Fibroblast of skin of scalp (primary cell): ENCODE measurements at regions not wholly inside any gene's neighbourhood (a gene's known extent, or its start where the extent isn't known, plus 50 kb on each side); places are given as distances from the start of the nearest gene placed in this dataset.

Source experiments
- DNase-seq: peaks from one replicate; pipeline ENCODE4 v3.0.0-alpha.2; 2013

DNA sequence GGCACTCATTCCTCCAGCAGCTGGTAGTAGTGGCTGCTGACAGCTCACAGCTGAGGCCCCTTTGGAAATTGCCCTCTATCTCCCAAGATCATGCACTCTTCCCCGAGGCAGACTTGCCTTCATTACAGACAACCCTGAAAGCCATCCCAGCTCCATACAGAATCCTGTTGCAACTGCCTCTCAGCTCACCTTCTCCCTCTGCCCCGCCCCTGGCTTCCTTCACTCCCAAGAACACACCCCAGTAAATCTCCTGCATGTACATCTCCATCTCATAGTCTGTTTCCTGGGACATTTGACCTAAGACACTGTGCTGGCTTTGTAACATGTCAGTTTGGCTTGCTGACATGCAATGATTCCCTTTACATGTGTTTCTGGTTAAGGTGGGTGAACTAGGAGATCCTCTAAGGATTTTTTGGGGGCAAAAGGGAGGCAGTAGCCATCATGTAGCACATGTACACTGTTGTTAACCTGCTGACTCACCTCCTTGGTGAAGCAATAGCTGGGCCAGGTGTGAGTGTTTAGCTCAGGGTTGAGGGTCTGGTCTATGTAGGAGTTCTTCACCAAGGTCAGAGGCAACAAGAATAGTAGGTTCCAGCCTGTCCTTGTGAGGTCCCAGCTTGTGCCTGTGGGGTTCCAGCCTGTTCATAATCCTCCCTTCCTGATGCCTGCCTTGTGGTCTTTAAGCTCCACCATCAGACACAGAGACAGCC is 179.6 kb downstream of the CSNK2A3 start:
- no peak for DNase-seq

DNA sequence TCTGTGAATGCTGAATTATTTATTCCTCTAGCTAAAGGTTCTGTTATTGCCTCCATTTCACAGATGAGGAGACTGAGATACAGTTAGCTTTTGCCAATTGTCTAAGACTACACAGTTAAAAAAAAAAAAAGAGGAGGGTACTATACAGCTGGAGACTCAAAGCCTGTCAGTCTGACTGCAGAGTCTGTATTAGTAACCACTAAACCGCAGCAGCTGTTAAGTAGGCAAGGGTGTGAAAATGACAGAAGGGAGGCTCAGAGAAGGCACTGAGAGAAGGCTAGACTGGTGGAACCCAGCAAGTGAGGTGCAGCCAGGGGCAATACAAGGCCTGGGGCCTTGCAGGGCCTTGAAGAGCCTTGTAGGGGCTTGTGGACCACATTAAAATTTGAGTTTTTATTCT is 181.2 kb downstream of the CSNK2A3 start:
- DNase-seq, result peak; percentile 85

DNA sequence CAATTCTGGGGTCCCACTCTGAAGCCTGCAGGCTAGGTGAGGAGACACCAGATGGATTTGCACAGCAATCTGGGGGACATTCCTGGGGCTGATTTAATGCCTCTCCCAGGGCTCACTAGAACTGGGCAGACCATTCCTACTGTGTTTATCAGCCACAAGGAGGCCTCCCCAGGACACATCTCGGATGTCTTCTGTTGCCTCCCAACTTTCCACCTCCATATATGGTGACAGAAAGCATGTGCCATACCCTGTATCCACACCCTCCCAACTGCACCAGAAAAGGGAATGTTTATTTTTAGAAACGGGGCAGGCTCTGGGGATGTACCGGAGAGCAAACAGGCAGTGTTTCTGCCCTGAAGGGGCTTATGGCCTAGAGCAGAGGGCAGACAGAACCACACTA is 181.8 kb downstream of the CSNK2A3 start:
- peak; percentile 99 for DNase-seq

DNA sequence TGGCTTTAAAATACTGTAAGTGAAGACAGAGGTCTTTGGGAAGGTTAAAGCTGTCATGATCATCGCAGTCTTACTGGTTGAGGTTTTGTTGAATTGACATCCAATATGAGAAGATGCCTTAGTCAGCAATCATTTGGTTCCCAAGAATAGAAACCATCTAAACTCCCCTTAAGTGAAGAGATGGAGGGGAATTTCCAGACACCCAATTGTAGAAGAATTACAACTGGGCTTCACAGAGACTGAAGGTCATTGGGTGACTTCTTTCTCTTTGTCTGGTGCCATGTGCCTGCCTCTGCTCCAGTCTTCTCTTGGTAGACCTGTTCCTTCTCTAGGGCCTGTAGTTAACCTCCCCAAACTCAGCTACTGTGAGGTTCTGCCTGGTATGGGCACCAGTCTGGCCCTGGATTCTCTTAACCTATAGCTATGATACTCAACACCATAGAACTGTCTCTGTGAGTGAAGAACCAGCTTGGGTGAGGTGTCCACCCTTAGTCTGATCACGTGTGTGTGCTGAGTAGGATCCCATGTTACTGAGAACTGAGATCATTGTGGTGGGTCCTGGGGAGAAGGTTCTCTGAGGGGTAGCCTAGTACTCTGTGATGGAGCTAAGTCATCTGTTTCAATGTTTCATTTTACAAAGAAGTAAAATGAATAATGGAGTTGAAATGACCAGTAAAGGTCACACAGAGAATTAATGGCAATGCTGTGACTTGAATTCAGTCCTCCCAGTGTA is 182.5 kb downstream of the CSNK2A3 start:
- no peak for DNase-seq

DNA sequence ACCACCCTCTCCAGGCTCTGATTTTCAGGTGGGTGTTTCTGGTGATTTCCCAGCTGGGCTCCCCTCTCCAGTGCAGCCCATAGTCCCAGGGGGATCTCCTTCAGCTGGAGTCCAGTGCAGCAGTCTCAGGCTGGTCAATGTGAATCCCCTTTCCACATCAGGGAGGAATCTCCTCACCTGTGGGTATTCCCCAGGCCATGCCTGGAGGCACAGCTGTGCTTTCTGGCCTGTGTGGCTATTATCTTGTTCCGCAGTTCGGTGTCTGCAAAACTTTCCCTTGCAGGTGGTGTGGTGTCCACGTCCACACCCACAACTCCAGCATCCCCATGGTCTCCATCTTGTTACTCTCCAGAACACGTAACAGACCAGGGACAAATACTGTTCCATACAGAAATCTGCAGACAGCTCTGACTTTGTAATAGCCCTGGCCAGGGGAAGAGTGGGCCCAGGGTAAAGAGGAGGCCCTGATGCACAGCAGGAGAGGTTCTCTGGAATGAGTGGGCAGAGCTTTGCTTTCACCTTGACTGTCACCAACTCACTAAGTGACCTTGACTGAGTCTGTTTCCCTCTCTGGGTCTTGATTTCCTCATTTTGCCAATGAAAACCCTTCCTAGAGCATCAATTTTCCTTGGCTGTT is 183.2 kb downstream of the CSNK2A3 start:
- no peak for DNase-seq

DNA sequence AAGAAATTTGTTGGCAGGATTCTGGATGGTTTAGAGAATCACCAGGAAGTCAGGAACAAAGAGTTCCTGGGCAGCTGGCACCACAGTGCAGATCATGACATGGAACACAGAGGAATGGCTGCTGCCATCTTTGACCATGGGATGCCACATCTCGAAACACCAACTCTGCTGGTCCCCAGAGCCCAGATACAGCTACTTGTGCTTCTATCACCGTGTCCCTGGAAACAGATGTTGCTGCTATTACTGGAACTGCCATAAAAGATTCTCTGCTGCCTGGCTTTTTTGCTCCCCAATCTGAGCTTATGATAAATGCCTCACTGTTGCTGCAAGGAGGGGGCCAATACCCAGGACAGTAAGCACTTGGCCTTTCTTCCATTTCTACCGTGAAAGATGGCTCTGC is 185.2 kb downstream of the CSNK2A3 start:
- no peak for DNase-seq

DNA sequence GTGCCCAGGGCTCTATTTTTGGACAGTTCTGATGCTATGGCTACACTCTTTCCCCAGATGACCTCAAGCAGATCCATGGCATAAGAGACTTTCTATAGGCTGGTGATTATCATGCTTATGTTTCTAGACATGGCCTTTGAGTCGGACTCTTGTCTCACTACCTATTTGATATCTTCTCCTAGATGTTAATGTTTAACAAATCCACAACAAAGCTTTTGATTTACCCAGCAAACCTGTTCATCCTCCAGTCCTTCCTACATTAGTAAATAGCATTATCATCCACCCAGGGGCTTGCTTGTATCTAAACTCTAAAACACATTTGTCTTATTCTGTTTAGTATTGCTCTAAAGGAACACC is 188.7 kb downstream of the CSNK2A3 start:
- DNase-seq, result no peak

DNA sequence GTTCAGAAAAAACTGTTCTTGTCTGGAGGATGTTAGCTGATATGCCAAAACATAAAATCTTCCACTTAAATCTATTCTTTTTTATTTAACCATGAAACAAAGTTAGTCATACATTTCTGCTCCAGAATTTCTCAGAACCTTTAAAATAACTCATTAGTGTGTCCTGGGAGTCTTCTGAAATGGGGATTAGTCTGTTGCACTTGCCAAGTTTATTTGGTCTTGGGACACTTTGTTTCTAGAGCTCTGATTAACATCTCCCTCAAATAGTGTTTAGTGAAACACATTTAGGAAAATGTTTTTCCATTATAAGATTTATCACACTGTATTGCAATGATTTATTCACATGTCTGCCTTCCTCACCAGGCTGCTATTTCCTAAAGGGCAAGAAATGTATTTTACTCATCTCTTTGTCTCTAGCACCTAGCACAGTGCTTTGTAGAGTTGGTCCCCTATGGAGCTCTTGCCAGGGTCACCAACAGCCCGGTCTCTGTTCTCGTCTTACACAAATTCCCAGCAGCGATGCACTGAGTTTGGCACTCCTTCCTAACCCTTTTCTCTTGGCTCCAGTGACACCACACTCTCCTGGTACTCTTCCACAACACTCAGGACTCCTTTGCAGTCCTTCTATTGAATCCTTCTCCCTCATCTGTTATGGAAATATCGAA is 189.2 kb downstream of the CSNK2A3 start:
- DNase-seq, result no peak

DNA sequence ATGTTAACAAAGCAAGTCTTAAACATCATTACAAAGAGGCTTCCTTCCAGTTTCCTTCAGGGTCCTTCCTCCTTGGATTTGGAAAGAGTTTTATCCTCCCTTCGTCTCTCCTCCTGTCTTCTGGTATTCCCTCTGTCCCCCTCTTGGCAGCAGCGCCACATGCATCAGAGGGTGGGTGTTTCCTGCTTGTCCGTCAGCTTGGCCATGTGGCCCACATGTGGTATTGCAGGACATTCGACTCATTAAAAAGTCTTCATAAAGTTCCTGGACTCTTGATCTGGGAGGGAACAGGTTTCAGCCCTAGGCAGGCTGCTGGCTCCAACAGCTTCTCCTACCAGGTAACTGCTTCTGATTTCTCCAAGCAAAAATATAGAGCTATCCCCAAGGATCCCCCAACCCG is 189.8 kb downstream of the CSNK2A3 start:
- peak; percentile 37 for DNase-seq

DNA sequence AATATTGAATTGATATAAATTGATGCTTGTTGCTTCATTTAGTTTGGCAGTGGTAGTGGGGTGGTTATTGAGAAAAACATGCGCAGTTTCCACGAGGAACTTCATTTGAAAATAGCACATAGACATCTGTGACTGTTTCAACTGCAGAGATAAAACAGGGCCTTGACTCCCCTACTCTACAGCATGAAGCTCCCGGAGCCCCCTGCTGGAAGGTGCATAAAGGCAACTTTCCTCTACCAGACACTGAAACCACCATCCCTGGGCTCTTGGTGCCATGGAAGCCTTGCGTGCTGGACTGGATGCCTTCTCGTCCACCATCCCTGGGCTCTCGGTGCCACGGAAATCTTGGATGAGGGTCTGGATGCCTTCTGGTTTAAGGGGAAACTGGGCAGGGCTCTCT is 195.9 kb downstream of the CSNK2A3 start:
- DNase-seq, result peak; percentile 49

DNA sequence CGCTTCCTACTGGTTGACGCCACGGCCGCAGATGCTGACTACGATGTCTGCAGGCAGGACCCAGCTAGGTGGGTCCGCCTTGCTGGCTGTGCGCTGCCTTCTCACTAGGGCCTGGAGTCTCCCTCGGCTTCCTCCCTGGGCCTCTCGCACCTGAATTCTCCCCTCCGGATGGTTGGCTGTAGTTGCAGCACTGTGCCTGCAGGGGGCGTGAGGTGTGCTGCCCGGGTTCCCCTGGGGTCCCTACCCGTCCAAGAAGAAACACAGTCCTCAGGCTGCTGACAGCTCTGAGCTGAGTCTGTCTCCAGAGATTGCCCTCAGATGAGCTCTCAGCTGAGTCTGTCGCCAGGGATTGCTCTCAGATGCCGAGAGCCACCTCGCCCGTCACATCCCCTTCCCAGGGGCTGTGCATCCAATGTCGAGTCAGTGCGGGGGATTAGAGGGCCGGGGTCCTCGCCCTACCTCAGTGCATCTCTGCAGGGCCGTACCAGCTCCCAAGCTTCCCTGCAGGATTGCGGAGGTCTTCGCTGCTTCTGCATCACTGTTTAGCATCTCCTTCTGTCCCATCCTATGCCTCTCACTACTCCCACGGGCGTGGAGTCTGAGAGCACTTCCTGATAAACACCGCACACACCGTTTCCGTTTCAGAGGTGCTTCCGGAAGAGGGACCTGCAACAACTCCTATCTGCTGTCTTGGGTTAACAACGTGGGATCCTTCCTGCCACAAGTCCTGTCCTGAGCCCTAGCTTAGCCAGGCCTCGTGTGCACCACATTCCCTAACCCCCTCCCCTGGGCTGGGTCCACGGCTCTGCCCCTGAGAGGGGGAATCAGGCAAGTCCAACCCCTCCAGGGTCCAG is 196.9 kb downstream of the CSNK2A3 start:
- no peak for DNase-seq

DNA sequence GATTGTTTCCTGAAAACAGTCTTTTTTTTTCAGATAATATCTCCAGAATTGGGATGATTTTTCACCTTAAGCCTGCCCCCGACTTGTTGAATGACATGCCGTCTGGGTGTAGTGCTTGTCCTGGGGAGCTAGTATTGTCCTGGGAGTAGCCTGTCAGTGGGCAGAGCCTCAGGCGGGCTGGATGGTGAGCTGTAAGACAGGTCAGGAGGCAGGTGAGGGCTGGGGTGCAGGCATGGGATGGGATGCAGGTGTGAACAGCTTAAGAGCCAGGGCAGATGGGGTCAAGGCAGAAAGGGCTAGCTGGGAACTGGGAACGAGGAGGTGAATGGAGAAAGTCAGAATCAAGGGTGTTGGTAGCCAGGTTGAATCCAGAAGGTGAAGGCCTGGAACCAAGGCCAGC is 200.2 kb downstream of the CSNK2A3 start:
- no peak for DNase-seq

DNA sequence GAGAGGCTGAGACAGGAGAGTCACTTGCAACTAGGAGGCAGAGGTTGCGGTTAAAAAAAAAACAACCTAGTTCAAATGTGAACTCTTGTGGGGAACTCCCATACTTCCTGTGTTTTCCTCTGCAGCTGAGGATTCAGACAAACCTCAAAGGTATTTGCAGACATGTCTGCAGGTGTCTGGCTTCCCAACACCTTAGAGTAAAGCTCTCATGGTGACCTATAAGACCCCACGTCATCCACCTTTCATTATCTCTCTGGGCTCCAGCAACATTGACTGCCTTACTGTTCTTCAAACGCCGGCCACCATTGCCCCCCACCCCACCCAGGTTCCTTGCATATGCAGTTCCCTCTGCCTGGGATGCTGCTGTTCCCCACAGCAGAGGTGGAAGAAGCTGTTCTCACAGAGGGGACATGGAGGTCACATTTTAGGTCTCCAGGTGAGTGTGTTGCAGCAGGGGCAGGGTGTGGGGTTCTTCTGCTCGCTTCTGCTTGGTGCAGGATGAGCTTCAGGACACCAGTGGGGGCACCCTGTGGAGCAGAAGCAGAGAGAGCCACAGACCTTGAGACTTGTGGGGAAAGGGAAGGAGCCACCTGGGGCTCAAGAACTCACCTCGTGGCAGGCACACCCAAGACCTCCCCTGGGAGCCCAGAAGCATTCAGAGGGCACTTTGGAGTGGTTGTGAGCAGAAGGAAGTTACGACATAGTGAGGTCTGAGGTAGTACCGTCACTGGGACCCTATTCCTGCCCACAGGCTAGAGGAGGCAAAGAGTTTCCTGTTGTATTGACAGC is 203.2 kb downstream of the CSNK2A3 start:
- no peak for DNase-seq

DNA sequence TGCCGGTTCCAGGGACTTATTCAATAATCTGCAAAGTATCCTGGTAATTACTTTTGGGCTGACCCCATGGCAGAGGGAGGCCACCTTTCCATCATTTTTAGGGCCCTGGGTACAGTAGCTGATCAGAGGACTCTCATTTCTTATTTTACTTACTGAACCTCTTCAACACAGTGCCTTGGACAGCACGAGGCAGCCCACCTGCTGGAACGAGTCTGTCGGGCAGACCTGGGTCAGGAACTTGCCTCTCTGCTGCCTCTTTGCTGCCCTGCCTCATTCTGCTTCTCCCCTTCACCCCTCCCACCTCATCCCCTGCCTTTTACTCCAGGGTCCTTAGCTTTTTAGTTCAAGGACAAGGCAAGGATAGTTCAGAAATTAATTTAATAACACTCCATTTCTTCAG is 204.5 kb downstream of the CSNK2A3 start:
- no peak for DNase-seq

DNA sequence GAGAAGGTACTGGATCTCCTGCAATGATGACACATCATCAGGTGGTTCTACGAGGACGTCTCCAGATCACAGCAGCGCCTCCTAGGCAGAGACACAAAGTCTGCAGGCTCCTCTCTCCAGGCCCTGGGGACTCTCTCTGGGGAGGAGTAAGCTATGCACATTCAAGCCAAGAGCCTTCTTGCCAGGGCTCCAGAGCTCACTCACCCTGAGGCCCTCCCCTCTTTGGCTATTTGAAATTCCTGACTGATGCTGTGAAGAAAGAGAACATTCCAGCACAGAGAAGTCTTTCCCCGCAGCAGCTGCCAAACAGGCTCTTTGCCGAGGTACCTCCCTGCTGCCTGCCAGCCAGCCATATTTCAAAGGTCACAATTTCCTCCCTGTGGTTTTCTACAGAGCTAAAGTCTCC is 204.9 kb downstream of the CSNK2A3 start:
- DNase-seq, result peak; percentile 98

DNA sequence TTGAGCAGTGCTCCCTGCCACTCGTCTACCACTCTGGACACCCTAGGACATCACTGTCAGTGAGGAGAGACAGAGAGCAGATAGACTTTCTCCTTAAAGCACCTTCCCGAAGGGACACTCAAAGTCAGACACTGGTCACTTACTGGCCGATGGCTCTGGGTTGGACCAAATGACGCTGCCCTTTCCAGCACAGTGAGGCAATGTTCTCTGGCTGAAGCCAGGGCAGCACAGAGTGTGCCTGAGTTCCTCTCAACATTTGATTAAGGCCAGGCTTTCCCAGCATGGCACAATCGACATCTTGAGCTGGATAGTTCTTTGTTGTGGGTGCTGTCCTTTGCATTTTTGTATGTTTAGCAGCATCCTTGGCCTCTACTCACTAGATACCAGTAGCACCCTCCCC is 206.2 kb downstream of the CSNK2A3 start:
- no peak for DNase-seq

DNA sequence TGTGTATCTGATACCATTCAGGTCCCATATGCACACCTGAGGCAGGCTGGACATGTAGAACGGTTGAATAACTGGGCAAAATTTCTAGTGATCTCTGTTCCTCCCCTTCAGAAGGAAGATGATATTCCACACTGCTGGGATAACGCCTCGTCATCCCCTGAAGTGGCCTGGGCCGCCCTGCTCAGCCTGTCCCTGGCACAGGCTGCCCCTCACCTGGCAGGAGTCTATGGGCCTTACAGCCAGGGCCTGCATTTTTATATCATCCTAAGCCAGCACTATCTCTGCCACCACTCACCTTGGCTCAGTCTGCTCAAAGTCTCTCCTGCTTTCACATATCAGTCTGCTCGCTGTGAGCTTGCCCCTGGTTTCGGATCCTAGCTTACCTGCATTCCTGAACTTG is 209.2 kb downstream of the CSNK2A3 start:
- DNase-seq, result no peak

DNA sequence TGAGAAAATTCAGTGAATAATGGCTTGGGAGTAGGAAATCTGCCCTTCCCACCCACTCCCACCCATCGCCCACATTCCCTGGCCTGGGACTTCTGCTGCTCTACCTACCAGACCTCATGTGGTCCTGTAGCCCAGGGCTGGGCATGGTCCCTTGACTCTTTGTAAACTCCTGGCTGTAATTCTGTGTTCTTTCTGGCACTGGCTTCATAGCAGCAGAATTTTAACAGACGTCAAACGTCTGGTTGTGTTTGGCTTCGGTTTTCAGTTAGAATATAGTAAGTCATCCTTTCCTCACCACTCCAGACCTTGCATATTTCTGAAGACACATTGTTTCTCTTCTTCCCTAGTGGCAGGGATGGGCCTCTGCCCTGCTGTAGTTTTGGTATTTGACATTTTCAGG is 210.6 kb downstream of the CSNK2A3 start:
- peak; percentile 7 for DNase-seq

DNA sequence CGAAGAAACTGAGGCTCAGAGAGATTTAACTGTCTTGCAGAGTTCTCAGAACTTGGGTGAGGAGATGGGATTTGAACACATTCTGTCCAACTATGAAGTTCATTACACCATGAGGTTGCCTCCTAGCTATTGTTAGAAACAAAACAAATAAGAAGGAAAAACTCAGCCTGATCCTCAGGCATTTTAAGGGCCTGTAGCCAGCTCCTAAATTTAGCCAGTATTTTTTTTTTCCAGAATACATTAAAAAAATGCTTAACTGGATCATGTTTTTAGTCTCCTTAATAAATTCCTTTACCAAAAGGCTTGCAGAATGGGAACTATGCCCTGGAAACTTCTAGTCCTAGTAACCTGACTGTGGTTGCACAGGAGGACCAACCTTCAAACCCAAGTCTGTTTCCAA is 212.0 kb downstream of the CSNK2A3 start:
- DNase-seq, result peak; percentile 15

DNA sequence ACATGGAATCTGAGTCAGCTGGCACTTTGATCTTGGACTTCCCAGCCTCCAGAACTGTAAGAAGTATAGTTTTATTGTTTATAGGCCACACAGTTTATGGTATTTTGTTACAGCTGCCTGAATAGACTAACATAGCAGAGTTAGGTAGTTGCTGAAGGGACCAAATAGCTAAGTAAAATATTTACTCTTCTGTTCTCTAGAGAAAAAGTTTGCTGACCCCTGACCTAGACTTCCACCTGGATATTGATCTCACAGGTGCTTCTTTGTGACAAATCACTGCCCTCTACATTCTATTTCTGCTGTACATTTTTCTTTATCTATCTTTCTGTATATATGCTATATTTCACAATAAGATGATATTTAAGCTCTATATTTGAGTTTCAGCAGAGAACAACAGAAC is 212.5 kb downstream of the CSNK2A3 start:
- no peak for DNase-seq

DNA sequence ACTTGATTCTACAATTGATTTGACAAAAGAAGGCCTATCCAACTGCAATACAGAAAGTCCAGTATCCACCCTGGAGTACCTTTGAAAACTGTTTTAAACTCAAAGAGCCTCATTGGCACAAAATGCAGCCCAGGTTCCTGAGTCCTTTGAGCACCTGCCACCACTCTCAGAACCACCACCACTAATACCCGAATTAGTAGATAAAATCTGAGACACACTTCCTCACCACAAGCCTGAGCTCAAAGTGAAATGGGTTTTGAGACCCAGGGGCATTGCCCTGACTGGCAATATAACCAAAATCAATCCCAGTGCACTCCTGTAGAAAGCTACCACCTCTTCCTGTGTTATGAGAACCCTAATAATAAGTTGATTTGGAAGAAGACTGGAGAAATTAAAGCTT is 215.7 kb downstream of the CSNK2A3 start:
- no peak for DNase-seq
